GM12878 (cell line): ENCODE measurements at regions not wholly inside any gene's neighbourhood (a gene's known extent, or its start where the extent isn't known, plus 50 kb on each side); places are given as distances from the start of the nearest gene placed in this dataset.
A peak's percentile ranks its signal among the peaks of the same experiment; 100 is the strongest.

Experiments
- ATAC-seq: fragments of 200-7000 bp; cut with Tn5 transposase; 3 replicates; pipeline ENCODE4 v1.9.1; 2020; ENCODE audit warnings: mild to moderate bottlenecking, moderate library complexity
- BruUV-seq: library from RNA; stranded (reverse); fragments of 400-500 nt; replicated peaks from 2 replicates; lab custom pipeline; 2021; lab: Mats Ljungman, UMichigan
- CTCF ChIA-PET: fragments of 300-600 bp; sonication (Branson Sonifier 250); formaldehyde crosslinking; extraction: SDS; loops from one replicate; lab custom pipeline; 2021; ENCODE audit warnings: inconsistent platforms; lab: Yijun Ruan, JAX
- POLR2A ChIA-PET: fragments of 350-600 bp; formaldehyde crosslinking; extraction: SDS; loops from one replicate; lab custom pipeline; 2021; ENCODE audit warnings: inconsistent platforms; lab: Charles Lee
- RAD21 ChIA-PET: fragments of 300-600 bp; sonication (Branson Sonifier 250); formaldehyde crosslinking; loops from one replicate; lab custom pipeline; 2023; ENCODE audit warnings: antibody characterized with exemption; ENCODE audit not compliant: unreplicated experiment; lab: Charles Lee
- SMC1A ChIA-PET: fragments of 300-600 bp; sonication (Branson Sonifier 250); formaldehyde crosslinking; loops from one replicate; lab custom pipeline; 2023; ENCODE audit not compliant: unreplicated experiment, uncharacterized antibody; lab: Charles Lee
- DNase-seq: peaks from one replicate; pipeline ENCODE4 v3.0.0-alpha.2; 2011; ENCODE audit warnings: low read depth, low spot score
- FAIRE-seq: peaks from 3 replicates; lab custom pipeline; 2011; peaks lifted over from hg19 to GRCh38; lab: Jason Lieb, UNC
- H2AFZ ChIP-seq: 2 replicates; pipeline ENCODE4 v1.6.0; 2011; ENCODE audit warnings: low read depth, low read length, control low read depth; ENCODE audit not compliant: control insufficient read depth
- H3K27ac ChIP-seq: 2 replicates; pipeline ENCODE4 v1.5.1; 2011; ENCODE audit warnings: control low read depth; ENCODE audit not compliant: control insufficient read depth, insufficient read depth
- H3K27me3 ChIP-seq, 2 experiments: replicated peaks in 1 of 2; 2 replicates each; pipeline versions ENCODE4 v1.6.0 to v1.6.1; 2011; ENCODE audit warnings: low read length in 1 of 2; ENCODE audit not compliant: control insufficient read depth in 2 of 2, insufficient read depth in 2 of 2
- H3K36me3 ChIP-seq, 2 experiments: 2 replicates each; pipeline ENCODE4 v1.5.1; 2011; ENCODE audit warnings: low read length in 1 of 2; ENCODE audit not compliant: control insufficient read depth in 2 of 2, insufficient read depth in 2 of 2
- H3K4me1 ChIP-seq: 2 replicates; pipeline ENCODE4 v1.6.1; 2011; ENCODE audit warnings: mild to moderate bottlenecking, low read length, moderate library complexity, mixed read lengths; ENCODE audit not compliant: control insufficient read depth, insufficient read depth
- H3K4me2 ChIP-seq: 2 replicates; pipeline ENCODE4 v1.6.0; 2011; ENCODE audit warnings: control low read depth; ENCODE audit not compliant: control insufficient read depth, insufficient read depth
- H3K4me3 ChIP-seq: fragments of 200-600 bp; sonication (generic); 2 replicates; pipeline ENCODE4 v1.5.1; 2016
- H3K79me2 ChIP-seq: 2 replicates; pipeline ENCODE4 v1.6.0; 2011; ENCODE audit warnings: low read length; ENCODE audit not compliant: control insufficient read depth, insufficient read depth
- H3K9ac ChIP-seq: 2 replicates; pipeline ENCODE4 v1.8.0; 2011; ENCODE audit warnings: low read length, control low read depth, mixed read lengths; ENCODE audit not compliant: control insufficient read depth, insufficient read depth
- H3K9me3 ChIP-seq: replicated peaks from 3 replicates; pipeline ENCODE4 v1.5.1; 2011; ENCODE audit warnings: mild to moderate bottlenecking, low read length; ENCODE audit not compliant: control insufficient read depth, insufficient read depth
- H4K20me1 ChIP-seq: 2 replicates; pipeline ENCODE4 v1.6.0; 2011; ENCODE audit not compliant: control insufficient read depth, insufficient read depth
- BCL11A ChIP-seq: IDR thresholded peaks from 2 replicates; pipeline ENCODE4 v1.6.1; 2011; ENCODE audit warnings: low read depth, low read length
- BHLHE40 ChIP-seq, 2 experiments: fragments of 450-650 bp in 1 of 2; IDR thresholded peaks; 2 replicates each; pipeline ENCODE4 v1.6.1; 2011 to 2017; ENCODE audit warnings: low read depth in 2 of 2, borderline replicate concordance in 1 of 2, improper control_type of control experiment in 1 of 2, low read length in 1 of 2, mild to moderate bottlenecking in 1 of 2
- JUNB ChIP-seq: IDR thresholded peaks from 2 replicates; pipeline ENCODE4 v1.6.1; 2016; ENCODE audit warnings: antibody characterized with exemption, mild to moderate bottlenecking
- MEF2A ChIP-seq: IDR thresholded peaks from 2 replicates; pipeline ENCODE4 v1.6.1; 2011; ENCODE audit warnings: low read depth, mild to moderate bottlenecking, low read length, moderate library complexity; ENCODE audit not compliant: insufficient read depth
- NFIC ChIP-seq: IDR thresholded peaks from 2 replicates; pipeline ENCODE4 v1.6.1; 2012; ENCODE audit warnings: low read depth, mild to moderate bottlenecking, inconsistent platforms, low read length, moderate library complexity
- POLR2AphosphoS5 ChIP-seq: IDR thresholded peaks from 2 replicates; pipeline ENCODE4 v1.6.1; 2011; ENCODE audit warnings: mild to moderate bottlenecking, low read length, inconsistent platforms
- POU2F2 ChIP-seq: IDR thresholded peaks from 3 replicates; pipeline ENCODE4 v1.6.1; 2011; ENCODE audit warnings: low read depth, mild to moderate bottlenecking, low read length, borderline replicate concordance
- RUNX3 ChIP-seq: IDR thresholded peaks from 2 replicates; pipeline ENCODE4 v1.6.1; 2012; ENCODE audit warnings: low read length, inconsistent platforms
- WGBS: methylation state at CpG from one replicate; pipeline ENCODE4 v1.1.6; 2016; ENCODE audit warnings: low lambda C conversion rate; ENCODE audit not compliant: insufficient replicate concordance, insufficient coverage; ENCODE audit errors: missing lambda C conversion rate; 5-methylcytosine and 5-hydroxymethylcytosine counted together
- in situ Hi-C: fragments of 300-500 bp; cut with MboI; formaldehyde crosslinking; loops from 9 replicates; pipeline ENCODE4 v1.14.3; 2018; ENCODE audit warnings: mixed read lengths
- intact Hi-C: fragments of 100-400 bp; cut with micrococcal nuclease; formaldehyde crosslinking; loops from one replicate; pipeline ENCODE4 v1.14.2; 2022; ENCODE audit not compliant: unreplicated experiment
- TF ChIP-seq, protein P1 (sequence below): fragments of 450-650 bp; IDR thresholded peaks from 2 replicates; pipeline ENCODE4 v1.6.1; 2017; ENCODE audit warnings: borderline replicate concordance
- TF ChIP-seq, protein P2 (sequence below): fragments of 450-650 bp; IDR thresholded peaks from 2 replicates; pipeline ENCODE4 v1.6.1; 2017; ENCODE audit warnings: mild to moderate bottlenecking, low read depth, inconsistent platforms; ENCODE audit not compliant: poor library complexity, severe bottlenecking

DNA sequence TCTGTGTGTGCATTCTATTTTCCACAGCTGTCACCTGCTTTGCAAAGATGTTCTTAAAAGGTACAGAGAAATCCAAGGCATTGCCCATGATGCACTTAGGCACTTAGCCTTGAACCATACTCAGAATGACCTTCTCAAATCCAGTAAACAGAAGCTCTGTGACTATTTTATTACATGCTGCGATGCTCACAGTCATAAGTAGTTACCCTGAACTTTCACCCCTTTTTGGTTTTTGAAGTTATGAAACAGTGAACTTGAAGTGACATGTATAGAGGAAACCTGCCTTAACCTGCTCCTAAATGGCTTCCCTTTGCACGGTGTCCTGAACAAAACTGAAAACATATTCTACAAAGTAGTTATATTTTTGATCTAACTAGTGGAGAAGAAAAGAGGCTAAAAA is 100.4 kb downstream of the SLC10A2 start (continued):
- TF ChIP-seq, protein P1, sequence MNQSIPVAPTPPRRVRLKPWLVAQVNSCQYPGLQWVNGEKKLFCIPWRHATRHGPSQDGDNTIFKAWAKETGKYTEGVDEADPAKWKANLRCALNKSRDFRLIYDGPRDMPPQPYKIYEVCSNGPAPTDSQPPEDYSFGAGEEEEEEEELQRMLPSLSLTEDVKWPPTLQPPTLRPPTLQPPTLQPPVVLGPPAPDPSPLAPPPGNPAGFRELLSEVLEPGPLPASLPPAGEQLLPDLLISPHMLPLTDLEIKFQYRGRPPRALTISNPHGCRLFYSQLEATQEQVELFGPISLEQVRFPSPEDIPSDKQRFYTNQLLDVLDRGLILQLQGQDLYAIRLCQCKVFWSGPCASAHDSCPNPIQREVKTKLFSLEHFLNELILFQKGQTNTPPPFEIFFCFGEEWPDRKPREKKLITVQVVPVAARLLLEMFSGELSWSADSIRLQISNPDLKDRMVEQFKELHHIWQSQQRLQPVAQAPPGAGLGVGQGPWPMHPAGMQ = no peak
- no peak for TF ChIP-seq BHLHE40 (IDR thresholded peaks at IDR 0.05; ENCODE audit: borderline replicate concordance in 1 of 2, low read depth in 2 of 2, low read length in 1 of 2)

DNA sequence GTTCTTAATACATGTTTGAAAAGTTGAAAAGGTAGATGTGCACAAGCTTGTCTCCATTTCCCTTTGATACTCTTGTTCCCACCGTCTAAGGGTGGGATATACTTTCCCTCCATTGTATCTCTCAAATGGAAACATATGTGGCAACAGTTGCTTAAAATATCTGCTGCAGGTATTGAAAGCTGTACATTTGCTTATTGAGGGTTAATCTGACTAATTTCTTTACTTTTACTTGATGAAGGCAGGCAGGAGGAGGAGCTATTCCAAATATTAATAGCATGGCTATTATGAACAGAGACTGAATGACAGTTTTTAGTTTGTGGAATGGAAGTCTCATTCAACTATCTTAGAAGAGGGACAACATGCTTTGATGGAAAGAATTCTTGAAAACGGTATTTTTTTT is 103.8 kb downstream of the SLC10A2 start:
- TF ChIP-seq, protein P2, sequence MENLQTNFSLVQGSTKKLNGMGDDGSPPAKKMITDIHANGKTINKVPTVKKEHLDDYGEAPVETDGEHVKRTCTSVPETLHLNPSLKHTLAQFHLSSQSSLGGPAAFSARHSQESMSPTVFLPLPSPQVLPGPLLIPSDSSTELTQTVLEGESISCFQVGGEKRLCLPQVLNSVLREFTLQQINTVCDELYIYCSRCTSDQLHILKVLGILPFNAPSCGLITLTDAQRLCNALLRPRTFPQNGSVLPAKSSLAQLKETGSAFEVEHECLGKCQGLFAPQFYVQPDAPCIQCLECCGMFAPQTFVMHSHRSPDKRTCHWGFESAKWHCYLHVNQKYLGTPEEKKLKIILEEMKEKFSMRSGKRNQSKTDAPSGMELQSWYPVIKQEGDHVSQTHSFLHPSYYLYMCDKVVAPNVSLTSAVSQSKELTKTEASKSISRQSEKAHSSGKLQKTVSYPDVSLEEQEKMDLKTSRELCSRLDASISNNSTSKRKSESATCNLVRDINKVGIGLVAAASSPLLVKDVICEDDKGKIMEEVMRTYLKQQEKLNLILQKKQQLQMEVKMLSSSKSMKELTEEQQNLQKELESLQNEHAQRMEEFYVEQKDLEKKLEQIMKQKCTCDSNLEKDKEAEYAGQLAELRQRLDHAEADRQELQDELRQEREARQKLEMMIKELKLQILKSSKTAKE = no peak
- TF ChIP-seq POU2F2 (no peak), RUNX3 (peak; percentile 49), MEF2A (peak; percentile 55; the same call in 1 of the 2 replicates), BCL11A (no peak), JUNB (peak; percentile 22; the same call in 1 of the 2 replicates), NFIC (0 out of 2 replicates have a peak, but pooled peaks have one; percentile 20), POLR2AphosphoS5 (no peak)
- TF ChIP-seq, all 136 proteins: peak for 4
- no peaks in the 10 kb centered on the region for H4K20me1 ChIP-seq
- no peaks in the 10 kb centered on the region for H3K79me2 ChIP-seq
- intact Hi-C loops (no loop called here), in situ Hi-C loops (no loop called here)
- H3K9me3 ChIP-seq = peaks cover 8% of the 10 kb centered on the region
- peaks cover 4% of the 10 kb centered on the region; the same call in 1 of the 2 replicates for H3K4me1 ChIP-seq
- no peak overlapping the region for H3K9ac ChIP-seq
- no peak for DNase-seq
- FAIRE-seq = no peak
- BruUV-seq = no TSS peak
- ChIA-PET CTCF (interaction anchor here (1.9 kb wide), 1 partner anchor 12 kb away, joined by 4 read pairs; no protein-coding TSS in a partner anchor), SMC1A (interaction anchor here (0.9 to 1.2 kb wide), 2 partner anchors 9 to 45 kb away, joined by 3 to 4 read pairs; no protein-coding TSS in a partner anchor), POLR2A (interaction anchor here (0.8 kb wide), 1 partner anchor 13 kb away, joined by 3 read pairs; no protein-coding TSS in a partner anchor), RAD21 (interaction anchor here (0.7 kb wide), 1 partner anchor 215 kb away, joined by 3 read pairs; no protein-coding TSS in a partner anchor)
- H3K4me2 ChIP-seq = no peak overlapping the region
- H3K27me3 ChIP-seq = no peaks in the 10 kb centered on the region
- ATAC-seq = no peak
- no peak overlapping the region for H3K4me3 ChIP-seq
- WGBS = 0% methylated on average over 2 of the region's 2 CpGs
- no peak overlapping the region for H3K27ac ChIP-seq
- no peaks in the 10 kb centered on the region for H3K36me3 ChIP-seq
- no peak overlapping the region for H2AFZ ChIP-seq
